ENCODE measurements at regions not wholly inside any gene's neighbourhood (a gene's known extent, or its start where the extent isn't known, plus 50 kb on each side); places are given as distances from the start of the nearest gene placed in this dataset.
"Not testable (repeated sequence)": the region's sequence is repeated elsewhere in the genome, so short reads cannot be mapped to it uniquely, and the experiment has no call there.

DNA sequence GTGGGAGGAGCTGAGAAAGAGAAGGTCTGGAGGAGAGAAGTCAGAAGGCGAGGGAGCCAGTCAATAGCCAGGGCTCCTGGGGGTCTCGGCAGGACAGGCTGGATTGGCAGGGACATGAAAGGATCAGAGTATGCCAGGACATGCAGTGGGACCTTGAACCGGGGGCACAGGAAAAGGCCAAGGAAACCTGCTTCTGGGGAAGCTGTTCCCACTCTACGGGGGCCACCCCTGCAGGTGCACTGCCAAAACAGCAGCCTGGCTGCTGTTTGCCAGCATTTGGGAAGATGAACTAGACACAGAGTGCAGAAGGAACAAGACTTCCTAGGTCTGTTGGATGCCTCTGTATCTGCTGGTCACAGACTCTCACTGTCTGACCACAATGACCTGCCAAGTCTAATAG is 194.9 kb upstream of the PRSS58 start:
- DNase-seq (ENCODE audit: low read depth, low spot score): no peak

GRCh38 chr7:142451817-142452216 is 194.0 kb upstream of the PRSS58 start:
- no peak for DNase-seq (ENCODE audit: low read depth, low spot score)
- Histone ChIP-seq H3K4me3 (ENCODE audit: insufficient read length, low read depth) (no peak overlapping the region), H3K9ac (ENCODE audit: insufficient read length, low read depth) (no peak overlapping the region), H3K27me3 (ENCODE audit: insufficient read depth, insufficient read length) (no peaks in the 10 kb centered on the region), H3K9me3 (ENCODE audit: insufficient read depth, low read length) (no peaks in the 10 kb centered on the region), H3K36me3 (ENCODE audit: insufficient read depth, insufficient read length, low read length) (no peaks in the 10 kb centered on the region), H3K4me1 (ENCODE audit: insufficient read depth, insufficient read length) (no peaks in the 10 kb centered on the region)
- TF ChIP-seq ZNF274 (IDR thresholded peaks at IDR 0.05; ENCODE audit: low read depth, low read length) (no peak), YY1 (IDR thresholded peaks at IDR 0.05; ENCODE audit: insufficient read depth, insufficient read length) (no peak), SUZ12 (IDR thresholded peaks at IDR 0.05; ENCODE audit: extremely low read depth, insufficient read depth, insufficient read length) (no peak)

More for the DNA sequence above, 194.9 kb upstream of the PRSS58 start:
- TF ChIP-seq ZNF274 (IDR thresholded peaks at IDR 0.05; ENCODE audit: low read depth, low read length): no peak
- TF ChIP-seq SUZ12 (IDR thresholded peaks at IDR 0.05; ENCODE audit: extremely low read depth, insufficient read depth, insufficient read length): no peak
- TF ChIP-seq YY1 (IDR thresholded peaks at IDR 0.05; ENCODE audit: insufficient read depth, insufficient read length): no peak
- Histone ChIP-seq H3K9ac (ENCODE audit: insufficient read length, low read depth) (no peak overlapping the region), H3K36me3 (ENCODE audit: insufficient read depth, insufficient read length, low read length) (no peaks in the 10 kb centered on the region), H3K4me3 (ENCODE audit: insufficient read length, low read depth) (no peak overlapping the region), H3K27me3 (ENCODE audit: insufficient read depth, insufficient read length) (no peaks in the 10 kb centered on the region), H3K4me1 (ENCODE audit: insufficient read depth, insufficient read length) (no peaks in the 10 kb centered on the region), H3K9me3 (ENCODE audit: insufficient read depth, low read length) (no peaks in the 10 kb centered on the region)

GRCh38 chr7:142451296-142451695 is 193.4 kb upstream of the PRSS58 start:
- no peak overlapping the region for H3K9ac ChIP-seq (ENCODE audit: insufficient read length, low read depth)
- no peak for DNase-seq (ENCODE audit: low read depth, low spot score)

DNA sequence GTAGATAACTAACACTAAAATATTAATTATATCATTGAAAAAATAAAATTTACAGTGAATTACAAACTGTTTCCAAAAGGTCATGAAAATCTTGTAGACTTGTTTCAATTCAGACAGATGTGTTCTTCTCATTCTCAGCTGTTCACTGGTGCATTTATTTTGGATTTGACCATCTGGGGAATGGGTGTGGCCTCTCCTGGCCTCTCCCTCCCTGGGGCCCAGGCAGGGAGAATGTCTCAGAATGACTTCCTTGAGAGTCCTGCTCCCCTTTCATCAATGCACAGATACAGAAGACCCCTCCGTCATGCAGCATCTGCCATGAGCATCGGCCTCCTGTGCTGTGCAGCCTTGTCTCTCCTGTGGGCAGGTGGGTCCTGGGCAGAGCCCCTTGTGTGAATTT is 192.8 kb upstream of the PRSS58 start:
- Histone ChIP-seq H3K36me3 (ENCODE audit: insufficient read depth, insufficient read length, low read length) (no peaks in the 10 kb centered on the region), H3K4me1 (ENCODE audit: insufficient read depth, insufficient read length) (no peaks in the 10 kb centered on the region), H3K27me3 (ENCODE audit: insufficient read depth, insufficient read length) (no peaks in the 10 kb centered on the region), H3K4me3 (ENCODE audit: insufficient read length, low read depth) (no peak overlapping the region), H3K9me3 (ENCODE audit: insufficient read depth, low read length) (no peaks in the 10 kb centered on the region), H3K9ac (ENCODE audit: insufficient read length, low read depth) (no peak overlapping the region)
- no peak for DNase-seq (ENCODE audit: low read depth, low spot score)
- TF ChIP-seq SUZ12 (IDR thresholded peaks at IDR 0.05; ENCODE audit: extremely low read depth, insufficient read depth, insufficient read length): no peak
- no peak for TF ChIP-seq ZNF274 (IDR thresholded peaks at IDR 0.05; ENCODE audit: low read depth, low read length)
- TF ChIP-seq YY1 (IDR thresholded peaks at IDR 0.05; ENCODE audit: insufficient read depth, insufficient read length): no peak

More at GRCh38 chr7:142451296-142451695, 193.4 kb upstream of the PRSS58 start:
- Histone ChIP-seq H3K4me3 (ENCODE audit: insufficient read length, low read depth) (no peak overlapping the region), H3K9me3 (ENCODE audit: insufficient read depth, low read length) (no peaks in the 10 kb centered on the region), H3K4me1 (ENCODE audit: insufficient read depth, insufficient read length) (no peaks in the 10 kb centered on the region), H3K36me3 (ENCODE audit: insufficient read depth, insufficient read length, low read length) (no peaks in the 10 kb centered on the region), H3K27me3 (ENCODE audit: insufficient read depth, insufficient read length) (no peaks in the 10 kb centered on the region)
- TF ChIP-seq YY1 (IDR thresholded peaks at IDR 0.05; ENCODE audit: insufficient read depth, insufficient read length) (no peak), ZNF274 (IDR thresholded peaks at IDR 0.05; ENCODE audit: low read depth, low read length) (no peak), SUZ12 (IDR thresholded peaks at IDR 0.05; ENCODE audit: extremely low read depth, insufficient read depth, insufficient read length) (no peak)

GRCh38 chr7:142450206-142450605 is 192.3 kb upstream of the PRSS58 start:
- Histone ChIP-seq H3K27me3 (ENCODE audit: insufficient read depth, insufficient read length) (no peaks in the 10 kb centered on the region), H3K4me1 (ENCODE audit: insufficient read depth, insufficient read length) (no peaks in the 10 kb centered on the region), H3K9ac (ENCODE audit: insufficient read length, low read depth) (no peak overlapping the region), H3K9me3 (ENCODE audit: insufficient read depth, low read length) (no peaks in the 10 kb centered on the region), H3K4me3 (ENCODE audit: insufficient read length, low read depth) (no peak overlapping the region), H3K36me3 (ENCODE audit: insufficient read depth, insufficient read length, low read length) (no peaks in the 10 kb centered on the region)
- no peak for TF ChIP-seq ZNF274 (IDR thresholded peaks at IDR 0.05; ENCODE audit: low read depth, low read length)
- TF ChIP-seq YY1 (IDR thresholded peaks at IDR 0.05; ENCODE audit: insufficient read depth, insufficient read length): no peak
- TF ChIP-seq SUZ12 (IDR thresholded peaks at IDR 0.05; ENCODE audit: extremely low read depth, insufficient read depth, insufficient read length): no peak
- DNase-seq (ENCODE audit: low read depth, low spot score): no peak

DNA sequence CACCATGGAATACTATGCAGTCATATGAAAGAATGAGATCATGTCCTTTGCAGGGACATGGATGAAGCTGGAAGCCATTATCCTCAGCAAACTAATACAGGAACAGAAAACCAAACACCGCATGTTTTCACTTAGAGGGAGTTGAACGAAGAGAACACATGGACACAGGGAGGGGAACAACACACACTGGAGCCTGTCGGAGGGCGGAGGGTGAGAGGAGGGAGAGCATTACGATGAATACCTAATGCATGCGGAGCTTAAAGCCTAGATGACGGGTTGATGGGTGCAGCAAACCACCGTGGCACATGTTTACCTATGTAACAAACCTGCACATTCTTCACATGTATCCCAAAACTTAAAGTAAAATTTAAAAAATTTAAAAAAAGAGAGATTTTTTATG is 191.0 kb upstream of the PRSS58 start:
- H3K4me1 ChIP-seq (ENCODE audit: insufficient read depth, insufficient read length); H3K27me3 ChIP-seq (ENCODE audit: insufficient read depth, insufficient read length); H3K9me3 ChIP-seq (ENCODE audit: insufficient read depth, low read length); H3K36me3 ChIP-seq (ENCODE audit: insufficient read depth, insufficient read length, low read length); H3K4me3 ChIP-seq (ENCODE audit: insufficient read length, low read depth); H3K9ac ChIP-seq (ENCODE audit: insufficient read length, low read depth); DNase-seq (ENCODE audit: low read depth, low spot score): not testable (repeated sequence)

DNA sequence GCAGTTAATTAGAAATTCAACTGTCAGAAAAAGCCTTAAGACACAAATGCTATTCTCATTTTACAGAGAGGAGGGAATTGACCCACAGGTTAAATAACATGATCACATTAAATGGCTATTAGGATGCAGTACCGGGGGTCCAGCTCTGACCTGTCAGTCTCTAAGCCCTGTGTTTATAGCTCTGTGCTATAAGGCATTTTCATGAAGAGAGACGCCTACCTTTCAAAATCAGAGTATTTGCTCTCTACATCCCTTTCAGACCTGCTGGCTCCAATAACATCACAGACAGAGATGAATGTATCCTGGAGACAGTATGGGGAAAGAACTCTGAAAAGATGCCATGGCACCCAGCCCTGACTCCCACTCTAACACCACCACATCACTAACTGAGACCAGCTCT is 189.9 kb upstream of the PRSS58 start:
- H3K36me3 ChIP-seq (ENCODE audit: insufficient read depth, insufficient read length, low read length): no peaks in the 10 kb centered on the region
- TF ChIP-seq SUZ12 (IDR thresholded peaks at IDR 0.05; ENCODE audit: extremely low read depth, insufficient read depth, insufficient read length) (no peak), ZNF274 (IDR thresholded peaks at IDR 0.05; ENCODE audit: low read depth, low read length) (no peak), YY1 (IDR thresholded peaks at IDR 0.05; ENCODE audit: insufficient read depth, insufficient read length) (no peak)
- no peak for DNase-seq (ENCODE audit: low read depth, low spot score)
- H3K9me3 ChIP-seq (ENCODE audit: insufficient read depth, low read length): no peaks in the 10 kb centered on the region
- no peak overlapping the region for H3K9ac ChIP-seq (ENCODE audit: insufficient read length, low read depth)
- H3K4me3 ChIP-seq (ENCODE audit: insufficient read length, low read depth): no peak overlapping the region
- no peaks in the 10 kb centered on the region for H3K27me3 ChIP-seq (ENCODE audit: insufficient read depth, insufficient read length)
- no peaks in the 10 kb centered on the region for H3K4me1 ChIP-seq (ENCODE audit: insufficient read depth, insufficient read length)
